K562 (cell line): ENCODE measurements at regions not wholly inside any gene's neighbourhood (a gene's known extent, or its start where the extent isn't known, plus 50 kb on each side); places are given as distances from the start of the nearest gene placed in this dataset.
"Not testable (repeated sequence)": the region's sequence is repeated elsewhere in the genome, so short reads cannot be mapped to it uniquely, and the experiment has no call there.

ENCODE experiments used
- ATAC-seq: fragments of 200-7000 bp; cut with Tn5 transposase; 3 replicates; pipeline ENCODE4 v1.9.1; 2020; ENCODE audit warnings: moderate library complexity
- BruUV-seq: library from RNA; stranded (reverse); fragments of 400-500 nt; replicated peaks from 2 replicates; lab custom pipeline; 2021; lab: Mats Ljungman, UMichigan
- CTCF ChIA-PET: fragments of 300-600 bp; formaldehyde crosslinking; extraction: SDS; loops from one replicate; lab custom pipeline; 2021; ENCODE audit warnings: low intra/inter-chr PET ratio; lab: Yijun Ruan, JAX
- POLR2A ChIA-PET: fragments of 300-600, 350-650 bp; sonication (Branson Sonifier 250); formaldehyde crosslinking; extraction: SDS; loops from one replicate; lab custom pipeline; 2021; ENCODE audit warnings: antibody characterized with exemption, inconsistent platforms; lab: Yijun Ruan, JAX
- DNase-seq, 4 experiments: peaks; one replicate each; pipeline versions ENCODE4 v3.0.0 to v3.0.0-alpha.2; 2011 to 2018; ENCODE audit warnings: low spot score in 3 of 4, mixed read lengths in 3 of 4; ENCODE audit errors: extremely low read depth in 1 of 4
- FAIRE-seq: peaks from 2 replicates; lab custom pipeline; 2011; peaks lifted over from hg19 to GRCh38; lab: Jason Lieb, UNC
- H2AFZ ChIP-seq: 2 replicates; pipeline ENCODE4 v1.6.0; 2011; ENCODE audit warnings: low read depth, low read length, control low read depth, inconsistent platforms
- H3K27ac ChIP-seq: fragments of 200-600 bp; 3 replicates; pipeline ENCODE4 v1.8.0; 2011; ENCODE audit warnings: low read depth, mild to moderate bottlenecking, control low read depth, inconsistent platforms, low read length, moderate library complexity, mixed read lengths; ENCODE audit errors: extremely low read depth
- H3K27me3 ChIP-seq, 2 experiments: fragments of 300-600 bp in 1 of 2; 2 replicates in 1 of 2; 3 replicates in 1 of 2; pipeline versions ENCODE4 v1.6.0 to v1.8.0; 2011; ENCODE audit warnings: inconsistent platforms in 2 of 2, low read length in 2 of 2, mild to moderate bottlenecking in 1 of 2, mixed read lengths in 1 of 2, moderate library complexity in 1 of 2; ENCODE audit not compliant: control insufficient read depth in 2 of 2, insufficient read depth in 2 of 2
- H3K36me3 ChIP-seq: fragments of 300-600 bp; 3 replicates; pipeline ENCODE4 v1.8.0; 2011; ENCODE audit warnings: mild to moderate bottlenecking, low read length, inconsistent platforms; ENCODE audit not compliant: control insufficient read depth, insufficient read depth
- H3K4me1 ChIP-seq, 2 experiments: fragments of 200-600 bp in 1 of 2; replicated peaks in 1 of 2; 2 replicates in 1 of 2; 3 replicates in 1 of 2; pipeline versions ENCODE4 v1.5.1 to v1.8.0; 2011; ENCODE audit warnings: inconsistent platforms in 2 of 2, low read length in 2 of 2, mild to moderate bottlenecking in 1 of 2, mixed read lengths in 1 of 2, moderate library complexity in 1 of 2; ENCODE audit not compliant: control insufficient read depth in 2 of 2, insufficient read depth in 2 of 2
- H3K4me2 ChIP-seq: 2 replicates; pipeline ENCODE4 v1.6.1; 2011; ENCODE audit warnings: low read length, control low read depth, inconsistent platforms, mixed read lengths; ENCODE audit not compliant: insufficient read depth
- H3K4me3 ChIP-seq: fragments of 200-600 bp; sonication (generic), shearing (Covaris generic); 2 replicates; pipeline ENCODE4 v1.5.1; 2016; ENCODE audit warnings: control low read depth, inconsistent platforms
- H3K79me2 ChIP-seq: fragments of 200-600 bp; 3 replicates; pipeline ENCODE4 v1.8.0; 2011; ENCODE audit warnings: low read length, inconsistent platforms; ENCODE audit not compliant: control insufficient read depth, insufficient read depth
- H3K9ac ChIP-seq, 2 experiments: 2 replicates each; pipeline versions ENCODE4 v1.6.0 to v1.6.1; 2011; ENCODE audit warnings: low read depth in 2 of 2, low read length in 2 of 2, control low read depth in 1 of 2, inconsistent platforms in 1 of 2, mild to moderate bottlenecking in 1 of 2, mixed read lengths in 1 of 2; ENCODE audit not compliant: insufficient read depth in 1 of 2
- H3K9me1 ChIP-seq: one replicate; pipeline ENCODE4 v1.6.0; 2011; ENCODE audit warnings: inconsistent platforms, mild to moderate bottlenecking, low read length, moderate library complexity; ENCODE audit not compliant: control insufficient read depth, insufficient read depth
- H3K9me3 ChIP-seq: replicated peaks from 2 replicates; pipeline ENCODE4 v1.5.1; 2011; ENCODE audit warnings: low read depth, low read length, inconsistent platforms; ENCODE audit not compliant: control insufficient read depth, insufficient read depth
- H4K20me1 ChIP-seq: replicated peaks from 2 replicates; pipeline ENCODE4 v1.6.1; 2011; ENCODE audit warnings: low read length, inconsistent platforms, mixed read lengths; ENCODE audit not compliant: control insufficient read depth, insufficient read depth
- BHLHE40 ChIP-seq: IDR thresholded peaks from 2 replicates; pipeline ENCODE4 v1.6.1; 2011; ENCODE audit warnings: low read length, improper control_type of control experiment
- BRF1 ChIP-seq: IDR thresholded peaks from 3 replicates; pipeline ENCODE4 v1.6.1; 2011; ENCODE audit warnings: borderline replicate concordance, mild to moderate bottlenecking; ENCODE audit not compliant: insufficient read length; ENCODE audit errors: extremely low read depth
- FOXK1 ChIP-seq: sonication (generic); formaldehyde crosslinking; IDR thresholded peaks from 2 replicates; pipeline ENCODE4 v1.8.0; 2022; ENCODE audit warnings: missing genetic modification reagents, mild to moderate bottlenecking, borderline replicate concordance
- MECOM ChIP-seq: fragments of 250-450 bp; sonication (Bioruptor Pico); IDR thresholded peaks from 2 replicates; pipeline ENCODE4 v1.8.0; 2022; ENCODE audit warnings: inconsistent platforms
- MEF2D ChIP-seq: conservative IDR thresholded peaks from 2 replicates; pipeline ENCODE4 v1.6.1; 2016; ENCODE audit warnings: low read depth, missing genetic modification characterization, missing compliant biosample characterization
- PML ChIP-seq: IDR thresholded peaks from 2 replicates; pipeline ENCODE4 v1.6.1; 2012; ENCODE audit warnings: low read length, inconsistent platforms
- POLR2AphosphoS2 ChIP-seq: IDR thresholded peaks from 2 replicates; pipeline ENCODE4 v1.6.1; 2012; ENCODE audit warnings: low read length, improper control_type of control experiment
- SRSF1 ChIP-seq: fragments of 200-400 bp; formaldehyde crosslinking; IDR thresholded peaks from 2 replicates; pipeline ENCODE4 v1.6.1; 2017; ENCODE audit warnings: mild to moderate bottlenecking, low read depth, low read length, moderate library complexity
- TCF3 ChIP-seq: sonication (generic); formaldehyde crosslinking; IDR thresholded peaks from 2 replicates; pipeline ENCODE4 v1.4.0; 2020; ENCODE audit warnings: mild to moderate bottlenecking, missing genetic modification reagents
- ZNF134 ChIP-seq: fragments of 250-450 bp; sonication (Bioruptor Pico); conservative IDR thresholded peaks from 2 replicates; pipeline ENCODE4 v1.4.0; 2020
- ZNF175 ChIP-seq: fragments of 200-800 bp; sonication (Bioruptor generic); IDR thresholded peaks from 2 replicates; pipeline ENCODE4 v1.6.1; 2016; ENCODE audit warnings: low read depth, mild to moderate bottlenecking, missing genetic modification characterization, missing compliant biosample characterization
- ZNF445 ChIP-seq: fragments of 250-450 bp; sonication (Bioruptor Pico); IDR thresholded peaks from 2 replicates; pipeline ENCODE4 v1.4.0; 2020; ENCODE audit warnings: low read depth, mild to moderate bottlenecking, moderate library complexity
- WGBS: fragments of 100-300 bp; shearing (Covaris generic); methylation state at CpG from one replicate; pipeline ENCODE4 v1.1.6; 2016; ENCODE audit warnings: low coverage, mixed read lengths; ENCODE audit not compliant: insufficient coverage; ENCODE audit errors: missing lambda C conversion rate; 5-methylcytosine and 5-hydroxymethylcytosine counted together
- in situ Hi-C: fragments of 300-500 bp; cut with MboI; formaldehyde crosslinking; loops from 4 replicates; pipeline ENCODE4 v1.15.0; 2018; ENCODE audit warnings: inconsistent platforms, mixed read lengths
- intact Hi-C: fragments of 100-400 bp; cut with micrococcal nuclease; formaldehyde crosslinking; loops from 2 replicates; pipeline ENCODE4 v1.14.2; 2022
- TF ChIP-seq, protein P1 (sequence below): sonication (generic); formaldehyde crosslinking; IDR thresholded peaks from 2 replicates; pipeline ENCODE4 v1.4.0; 2020; ENCODE audit warnings: mild to moderate bottlenecking, missing genetic modification reagents
- TF ChIP-seq, protein P2 (sequence below): fragments of 450-650 bp; formaldehyde crosslinking; IDR thresholded peaks from 2 replicates; pipeline ENCODE4 v1.4.0; 2020; ENCODE audit warnings: mild to moderate bottlenecking, mixed read lengths
- TF ChIP-seq, protein P3 (sequence below): fragments of 250-450 bp; sonication (Bioruptor Pico); IDR thresholded peaks from 2 replicates; pipeline ENCODE4 v1.8.0; 2021; ENCODE audit warnings: moderate library complexity, mild to moderate bottlenecking, inconsistent platforms

DNA sequence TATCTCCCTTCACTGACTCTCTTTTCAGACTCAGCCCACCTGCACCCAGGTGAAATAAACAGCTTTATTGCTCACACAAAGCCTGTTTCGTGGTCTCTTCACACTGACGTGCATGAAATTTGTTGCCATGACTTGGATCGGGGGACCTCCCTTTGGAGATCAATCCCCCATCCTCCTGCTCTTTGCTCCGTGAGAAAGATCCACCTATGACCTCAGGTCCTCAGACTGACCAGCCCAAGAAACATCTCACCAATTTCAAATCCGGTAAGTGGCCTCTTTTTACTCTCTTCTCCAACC lies 638.3 kb downstream of the UTRN start:
- ATAC-seq, H3K4me1 ChIP-seq, H2AFZ ChIP-seq, H3K4me2 ChIP-seq, H3K9ac ChIP-seq, H3K9me1 ChIP-seq, BruUV-seq, H3K4me3 ChIP-seq, H4K20me1 ChIP-seq, intact Hi-C loops, POLR2A ChIA-PET, H3K36me3 ChIP-seq, H3K79me2 ChIP-seq, H3K9me3 ChIP-seq, CTCF ChIA-PET, FAIRE-seq, DNase-seq, H3K27ac ChIP-seq, H3K27me3 ChIP-seq, in situ Hi-C loops: not testable (repeated sequence)
- WGBS: 2% methylated on average over 4 of the region's 5 CpGs

DNA sequence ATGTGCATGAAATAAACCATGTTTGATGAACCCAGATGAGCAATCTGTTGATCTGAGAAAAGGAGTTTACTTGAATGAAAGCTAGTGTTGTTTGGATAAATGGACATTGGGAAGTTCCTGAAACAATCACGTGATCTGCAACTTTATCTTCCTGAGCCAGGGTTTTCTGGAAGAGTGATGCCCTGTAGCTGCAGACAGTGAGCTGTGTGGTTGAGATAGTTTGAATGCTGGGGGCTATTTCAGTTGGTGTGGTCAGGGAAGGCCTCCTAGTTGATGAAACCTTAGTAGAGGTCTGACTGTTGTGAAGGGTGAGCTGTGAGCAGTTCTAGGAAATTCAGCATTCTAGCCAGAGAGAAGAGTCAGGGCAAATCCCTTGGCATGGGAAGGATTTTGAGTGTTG lies 643.7 kb downstream of the UTRN start:
- ATAC-seq (no peak), DNase-seq (peak in 1 of 4 experiments; percentile 5), FAIRE-seq (no peak)
- H3K4me3 ChIP-seq: no peak overlapping the region
- H4K20me1 ChIP-seq: no peaks in the 10 kb centered on the region
- H3K9me1 ChIP-seq: no peaks in the 10 kb centered on the region
- no peaks in the 10 kb centered on the region; the same call in 1 of the 2 replicates for H3K9me3 ChIP-seq
- CTCF ChIA-PET: no interaction called here
- in situ Hi-C loops: no loop called here
- no peaks in the 10 kb centered on the region for H3K4me1 ChIP-seq
- BruUV-seq: no TSS peak
- H3K27me3 ChIP-seq: no peaks in the 10 kb centered on the region
- no peak overlapping the region for H2AFZ ChIP-seq
- intact Hi-C loops: no loop called here
- H3K36me3 ChIP-seq: no peaks in the 10 kb centered on the region
- WGBS: 0% methylated on average over 1 of the region's 1 CpG
- no peaks in the 10 kb centered on the region for H3K79me2 ChIP-seq
- no peak overlapping the region for H3K4me2 ChIP-seq
- POLR2A ChIA-PET: no interaction called here
- H3K9ac ChIP-seq: no peak overlapping the region
- H3K27ac ChIP-seq: no peak overlapping the region
- TF ChIP-seq BHLHE40 (peak; percentile 32; the same call in 1 of the 2 replicates), ZNF445 (CRISPR knock-in tag) (no peak), ZNF175 (CRISPR knock-in tag) (no peak), FOXK1 (no peak), MECOM (no peak), BRF1 (no peak), PML (no peak), ZNF134 (CRISPR knock-in tag) (no peak), POLR2AphosphoS2 (no peak), TCF3 (CRISPR knock-in tag) (peak; percentile 59), SRSF1 (no peak), MEF2D (tag) (no peak)
- TF ChIP-seq, protein P1, sequence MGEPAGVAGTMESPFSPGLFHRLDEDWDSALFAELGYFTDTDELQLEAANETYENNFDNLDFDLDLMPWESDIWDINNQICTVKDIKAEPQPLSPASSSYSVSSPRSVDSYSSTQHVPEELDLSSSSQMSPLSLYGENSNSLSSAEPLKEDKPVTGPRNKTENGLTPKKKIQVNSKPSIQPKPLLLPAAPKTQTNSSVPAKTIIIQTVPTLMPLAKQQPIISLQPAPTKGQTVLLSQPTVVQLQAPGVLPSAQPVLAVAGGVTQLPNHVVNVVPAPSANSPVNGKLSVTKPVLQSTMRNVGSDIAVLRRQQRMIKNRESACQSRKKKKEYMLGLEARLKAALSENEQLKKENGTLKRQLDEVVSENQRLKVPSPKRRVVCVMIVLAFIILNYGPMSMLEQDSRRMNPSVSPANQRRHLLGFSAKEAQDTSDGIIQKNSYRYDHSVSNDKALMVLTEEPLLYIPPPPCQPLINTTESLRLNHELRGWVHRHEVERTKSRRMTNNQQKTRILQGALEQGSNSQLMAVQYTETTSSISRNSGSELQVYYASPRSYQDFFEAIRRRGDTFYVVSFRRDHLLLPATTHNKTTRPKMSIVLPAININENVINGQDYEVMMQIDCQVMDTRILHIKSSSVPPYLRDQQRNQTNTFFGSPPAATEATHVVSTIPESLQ (CRISPR knock-in tag): no peak
- TF ChIP-seq, protein P2, sequence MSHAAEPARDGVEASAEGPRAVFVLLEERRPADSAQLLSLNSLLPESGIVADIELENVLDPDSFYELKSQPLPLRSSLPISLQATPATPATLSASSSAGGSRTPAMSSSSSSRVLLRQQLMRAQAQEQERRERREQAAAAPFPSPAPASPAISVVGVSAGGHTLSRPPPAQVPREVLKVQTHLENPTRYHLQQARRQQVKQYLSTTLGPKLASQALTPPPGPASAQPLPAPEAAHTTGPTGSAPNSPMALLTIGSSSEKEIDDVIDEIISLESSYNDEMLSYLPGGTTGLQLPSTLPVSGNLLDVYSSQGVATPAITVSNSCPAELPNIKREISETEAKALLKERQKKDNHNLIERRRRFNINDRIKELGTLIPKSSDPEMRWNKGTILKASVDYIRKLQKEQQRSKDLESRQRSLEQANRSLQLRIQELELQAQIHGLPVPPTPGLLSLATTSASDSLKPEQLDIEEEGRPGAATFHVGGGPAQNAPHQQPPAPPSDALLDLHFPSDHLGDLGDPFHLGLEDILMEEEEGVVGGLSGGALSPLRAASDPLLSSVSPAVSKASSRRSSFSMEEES (CRISPR knock-in tag): peak; percentile 98
- TF ChIP-seq, protein P3, sequence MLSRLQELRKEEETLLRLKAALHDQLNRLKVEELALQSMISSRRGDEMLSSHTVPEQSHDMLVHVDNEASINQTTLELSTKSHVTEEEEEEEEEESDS (CRISPR knock-in tag): no peak
